T-cell (primary cell): ENCODE measurements at regions not wholly inside any gene's neighbourhood (a gene's known extent, or its start where the extent isn't known, plus 50 kb on each side); places are given as distances from the start of the nearest gene placed in this dataset.
"Not testable (repeated sequence)": the region's sequence is repeated elsewhere in the genome, so short reads cannot be mapped to it uniquely, and the experiment has no call there.

Experiments
- ATAC-seq, 4 experiments: fragments of 200-7000 bp in 3 of 4; fragments of 150-1000 bp in 1 of 4; cut with Tn5 transposase; replicated peaks in 1 of 4; 1 replicate in 3 of 4; 2 replicates in 1 of 4; pipeline ENCODE4 v1.10.0; 2021; ENCODE audit warnings: moderate library complexity in 3 of 4, mild to moderate bottlenecking in 2 of 4, moderate number of reproducible peaks in 1 of 4
- CTCF ChIA-PET, 2 donors: fragments of 300-600 bp; sonication (Branson Sonifier 250); formaldehyde crosslinking; loops; one replicate each; lab custom pipeline; 2022; ENCODE audit warnings: antibody characterized with exemption in 2 of 2; lab: Charles Lee
- POLR2A ChIA-PET, 2 donors: fragments of 300-600 bp; sonication (Branson Sonifier 250); formaldehyde crosslinking; loops; one replicate each; lab custom pipeline; 2022; ENCODE audit warnings: antibody characterized with exemption in 2 of 2; lab: Charles Lee
- DNase-seq, 35 experiments: peaks; one replicate each; pipeline versions ENCODE4 v3.0.0 to v3.0.0-alpha.2; 2013 to 2023
- H3K27ac ChIP-seq: one replicate; pipeline ENCODE4 v1.5.1; 2013; ENCODE audit warnings: low read length
- H3K27me3 ChIP-seq, 2 experiments: replicated peaks in 1 of 2; 1 replicate in 1 of 2; 2 replicates in 1 of 2; pipeline versions ENCODE4 v1.6.1 to v1.7.0; 2013; ENCODE audit warnings: low read length in 1 of 2, mixed read lengths in 1 of 2; ENCODE audit not compliant: control insufficient read depth in 2 of 2, insufficient read depth in 2 of 2; ENCODE audit errors: extremely low read depth in 1 of 2
- H3K36me3 ChIP-seq, 2 donors: 1 replicate in 1 of 2; 2 replicates in 1 of 2; pipeline versions ENCODE4 v1.6.1 to v1.7.0; 2013; ENCODE audit warnings: low read length in 1 of 2; ENCODE audit not compliant: control insufficient read depth in 2 of 2, insufficient read depth in 1 of 2; ENCODE audit errors: extremely low read depth in 1 of 2
- H3K4me1 ChIP-seq, 2 experiments: 1 replicate in 1 of 2; 2 replicates in 1 of 2; pipeline versions ENCODE4 v1.6.1 to v1.7.0; 2013; ENCODE audit warnings: low read length in 2 of 2, mixed read lengths in 1 of 2; ENCODE audit not compliant: insufficient read depth in 2 of 2, control insufficient read depth in 1 of 2; ENCODE audit errors: extremely low read depth in 1 of 2
- H3K4me3 ChIP-seq, 2 donors: 1 replicate in 1 of 2; 2 replicates in 1 of 2; pipeline versions ENCODE4 v1.5.1 to v1.7.0; 2013; ENCODE audit warnings: mild to moderate bottlenecking in 2 of 2, low read length in 1 of 2, moderate library complexity in 1 of 2; ENCODE audit not compliant: control insufficient read depth in 1 of 2; ENCODE audit errors: extremely low read depth in 1 of 2
- H3K9me3 ChIP-seq: 2 replicates; pipeline ENCODE4 v1.7.0; 2013
- H3K27ac Mint-ChIP-seq, 2 donors: one replicate each; pipeline ENCODE4 v1.8.0; 2020 to 2021; ENCODE audit warnings: mild to moderate bottlenecking in 2 of 2, mixed read lengths in 2 of 2
- H3K27me3 Mint-ChIP-seq, 2 donors: one replicate each; pipeline ENCODE4 v1.8.0; 2021 to 2022; ENCODE audit warnings: mixed read lengths in 2 of 2
- H3K36me3 Mint-ChIP-seq: one replicate; pipeline ENCODE4 v1.8.0; 2021; ENCODE audit warnings: mixed read lengths
- H3K4me1 Mint-ChIP-seq, 3 donors: one replicate each; pipeline ENCODE4 v1.8.0; 2020 to 2022; ENCODE audit warnings: mixed read lengths in 3 of 3, mild to moderate bottlenecking in 1 of 3
- H3K4me3 Mint-ChIP-seq, 3 donors: one replicate each; pipeline ENCODE4 v1.8.0; 2020 to 2022; ENCODE audit warnings: mild to moderate bottlenecking in 3 of 3, mixed read lengths in 3 of 3, moderate library complexity in 3 of 3
- H3K9me3 Mint-ChIP-seq, 3 donors: one replicate each; pipeline ENCODE4 v1.8.0; 2020 to 2022; ENCODE audit warnings: mixed read lengths in 3 of 3
- WGBS: methylation state at CpG from one replicate; pipeline ENCODE4 v1.1.5; 2013; ENCODE audit warnings: missing lambda C conversion rate; ENCODE audit not compliant: insufficient coverage; 5-methylcytosine and 5-hydroxymethylcytosine counted together

DNA sequence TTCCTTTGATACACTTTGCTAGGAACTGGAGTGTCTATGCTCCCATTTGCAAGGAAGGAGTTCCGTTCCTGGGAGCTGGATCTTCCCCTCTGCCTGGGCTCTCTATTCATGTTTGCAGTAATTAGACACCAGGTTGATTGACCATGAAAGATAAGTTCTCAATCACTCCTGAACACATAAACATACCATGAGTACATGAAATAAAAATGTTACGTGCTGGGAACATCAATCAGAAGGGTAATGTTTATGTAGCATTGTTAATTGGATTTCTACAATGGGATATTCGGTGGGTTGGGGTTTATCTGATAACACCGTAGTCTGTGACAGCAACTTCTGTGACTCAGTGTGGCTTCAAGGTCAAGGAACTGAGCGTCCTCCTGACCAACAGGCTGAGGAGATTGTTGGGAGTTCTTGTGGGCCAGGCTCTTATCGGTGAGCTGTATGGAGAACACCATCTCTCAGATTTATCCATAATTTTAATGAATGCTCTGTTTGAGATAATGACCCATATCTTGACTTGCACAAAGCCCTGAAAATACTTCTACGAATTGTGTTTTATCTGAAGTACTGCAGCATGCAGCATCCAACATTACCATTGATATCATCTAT is 136.4 kb downstream of the NPIPB5 start:
- no peaks in the 10 kb centered on the region for H3K4me1 ChIP-seq
- Mint-ChIP-seq H3K27me3 (peaks cover 4 to 7% of the 10 kb centered on the region in 2 donors), H3K9me3 (peaks cover 0 to 2% (median 0%) of the 10 kb centered on the region in 3 donors), H3K4me3 (no peak overlapping the region), H3K27ac (no peak overlapping the region), H3K36me3 (no peaks in the 10 kb centered on the region), H3K4me1 (no peaks in the 10 kb centered on the region)
- H3K27me3 ChIP-seq, result peaks cover 4 to 19% of the 10 kb centered on the region in 2 experiments
- ChIA-PET POLR2A (no interaction called here), CTCF (no interaction called here)
- ATAC-seq (no peak), DNase-seq (no peak)
- no peaks in the 10 kb centered on the region for H3K36me3 ChIP-seq
- WGBS, result 85% methylated on average over 6 of the region's 7 CpGs
- H3K9me3 ChIP-seq, result no peaks in the 10 kb centered on the region
- no peak overlapping the region for H3K27ac ChIP-seq
- no peak overlapping the region for H3K4me3 ChIP-seq

GRCh38 chr16:22648141-22648540 is 137.4 kb downstream of the NPIPB5 start:
- Histone ChIP-seq H3K4me3 (no peak overlapping the region), H3K9me3 (no peaks in the 10 kb centered on the region), H3K36me3 (no peaks in the 10 kb centered on the region), H3K4me1 (no peaks in the 10 kb centered on the region), H3K27ac (no peak overlapping the region), H3K27me3 (peaks cover 4 to 20% of the 10 kb centered on the region in 2 experiments)
- Mint-ChIP-seq H3K36me3 (no peaks in the 10 kb centered on the region), H3K4me1 (no peaks in the 10 kb centered on the region), H3K27ac (no peak overlapping the region), H3K4me3 (no peak overlapping the region), H3K27me3 (peaks cover 6 to 8% of the 10 kb centered on the region in 2 donors), H3K9me3 (peaks cover 0 to 2% (median 0%) of the 10 kb centered on the region in 3 donors)
- WGBS, result 73% methylated on average over 3 of the region's 4 CpGs
- ATAC-seq (no peak), DNase-seq (no peak)
- ChIA-PET POLR2A (no interaction called here), CTCF (no interaction called here)

DNA sequence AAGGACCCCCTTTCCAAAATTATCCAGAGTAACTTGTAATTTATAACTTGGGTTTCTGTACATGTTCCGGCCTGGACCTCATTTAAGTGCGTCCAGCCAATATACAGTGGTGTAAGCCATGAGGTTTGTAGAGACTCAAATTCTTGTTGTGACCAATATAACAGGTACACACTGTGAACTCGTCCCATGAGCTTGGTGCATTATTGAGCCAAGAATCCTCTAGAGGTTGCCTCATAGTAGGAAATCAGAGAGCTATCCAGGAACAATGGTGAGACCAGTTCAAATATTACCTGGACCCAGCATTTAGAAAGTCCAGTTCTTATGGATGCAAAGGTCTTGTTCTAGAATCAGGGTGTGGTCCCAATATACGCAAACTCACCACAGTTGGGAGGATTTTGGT is 138.2 kb downstream of the NPIPB5 start:
- POLR2A ChIA-PET, result no interaction called here
- H3K4me3 Mint-ChIP-seq, result no peak overlapping the region
- no peaks in the 10 kb centered on the region for H3K36me3 Mint-ChIP-seq
- H3K27me3 Mint-ChIP-seq, result peaks cover 12 to 14% of the 10 kb centered on the region in 2 donors
- DNase-seq, result no peak
- no peak for ATAC-seq
- Histone ChIP-seq H3K27ac (no peak overlapping the region), H3K4me1 (no peaks in the 10 kb centered on the region), H3K9me3 (no peaks in the 10 kb centered on the region), H3K4me3 (no peak overlapping the region), H3K27me3 (peaks cover 4 to 24% of the 10 kb centered on the region in 2 experiments), H3K36me3 (no peaks in the 10 kb centered on the region)
- peaks cover 0 to 2% (median 0%) of the 10 kb centered on the region in 3 donors for H3K9me3 Mint-ChIP-seq
- CTCF ChIA-PET, result no interaction called here
- no peak overlapping the region for H3K27ac Mint-ChIP-seq
- WGBS, result 98% methylated on average over 3 of the region's 4 CpGs
- H3K4me1 Mint-ChIP-seq, result no peaks in the 10 kb centered on the region

DNA sequence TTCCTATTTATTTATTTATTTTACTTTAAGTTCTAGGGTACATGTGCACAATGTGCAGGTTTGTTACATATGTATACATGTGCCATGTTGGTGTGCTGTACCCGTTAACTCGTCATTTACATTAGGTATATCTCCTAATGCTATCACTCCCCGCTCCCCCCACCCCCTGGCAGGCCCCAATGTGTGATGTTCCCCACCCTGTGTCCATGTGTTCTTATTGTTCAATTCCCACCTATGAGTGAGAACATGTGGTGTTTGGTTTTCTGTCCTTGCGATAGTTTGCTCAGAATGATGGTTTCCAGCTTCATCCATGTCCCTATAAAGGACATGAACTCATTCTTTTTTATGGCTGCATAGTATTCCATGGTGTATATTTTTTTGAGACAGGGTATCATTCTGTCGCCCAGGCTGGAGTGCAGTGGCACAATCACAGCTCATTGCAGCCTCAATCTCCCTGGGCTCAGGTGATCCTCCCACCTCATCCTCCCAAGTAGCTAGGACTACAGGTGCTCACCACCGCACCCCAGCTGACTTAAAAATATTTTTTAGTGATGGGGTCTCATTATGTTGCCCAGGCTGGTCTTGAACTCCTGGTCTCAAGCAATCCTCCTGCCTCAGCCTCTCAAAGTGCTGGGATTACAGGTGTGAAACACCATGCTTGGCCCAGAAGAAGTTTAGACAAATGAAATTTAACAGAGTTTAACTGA is 140.6 kb downstream of the NPIPB5 start:
- H3K4me3 Mint-ChIP-seq, H3K36me3 Mint-ChIP-seq, H3K36me3 ChIP-seq, H3K27ac Mint-ChIP-seq, H3K27ac ChIP-seq, H3K9me3 Mint-ChIP-seq, H3K4me1 ChIP-seq, POLR2A ChIA-PET, DNase-seq, ATAC-seq, H3K9me3 ChIP-seq, H3K4me1 Mint-ChIP-seq, CTCF ChIA-PET, H3K4me3 ChIP-seq: not testable (repeated sequence)
- WGBS, result 100% methylated on average over 1 of the region's 6 CpGs
- H3K27me3 ChIP-seq, result peaks cover 2 to 17% of the 10 kb centered on the region in 2 experiments
- peaks cover 18 to 23% of the 10 kb centered on the region in 2 donors for H3K27me3 Mint-ChIP-seq

DNA sequence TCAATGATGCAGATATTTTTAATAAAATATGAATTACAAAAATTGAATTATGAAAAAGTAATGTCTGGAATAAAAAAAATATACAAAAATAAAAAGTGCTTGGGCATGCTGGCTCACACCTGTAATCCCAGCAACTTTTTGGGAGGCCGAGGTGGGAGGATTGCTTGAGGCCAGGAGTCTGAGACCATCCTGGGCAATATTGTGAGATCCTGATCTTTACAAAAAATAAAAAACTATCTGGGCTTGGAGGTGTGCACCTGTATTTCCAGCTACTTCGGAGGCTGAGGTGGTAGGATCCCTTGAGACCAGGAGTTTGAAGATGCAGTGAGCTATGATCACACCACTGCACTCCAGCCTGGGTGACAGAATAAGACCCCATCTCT is 141.8 kb downstream of the NPIPB5 start:
- Histone ChIP-seq H3K27me3 (peaks cover 2 to 19% of the 10 kb centered on the region in 2 experiments), H3K9me3 (no peaks in the 10 kb centered on the region), H3K4me1 (no peaks in the 10 kb centered on the region), H3K36me3 (no peaks in the 10 kb centered on the region), H3K4me3 (no peak overlapping the region), H3K27ac (no peak overlapping the region)
- CTCF ChIA-PET, result no interaction called here
- H3K27me3 Mint-ChIP-seq, result peaks cover 18 to 25% of the 10 kb centered on the region in 2 donors
- ATAC-seq, result no peak
- POLR2A ChIA-PET, result no interaction called here
- H3K9me3 Mint-ChIP-seq, result peaks cover 0 to 2% (median 0%) of the 10 kb centered on the region in 3 donors
- no peak overlapping the region for H3K27ac Mint-ChIP-seq
- H3K36me3 Mint-ChIP-seq, result no peaks in the 10 kb centered on the region
- no peak overlapping the region for H3K4me3 Mint-ChIP-seq
- H3K4me1 Mint-ChIP-seq, result no peaks in the 10 kb centered on the region
- 100% methylated on average over 1 of the region's 2 CpGs for WGBS
- DNase-seq, result no peak

- no peaks in the 10 kb centered on the region for H3K4me1 Mint-ChIP-seq
- POLR2A ChIA-PET, result no interaction called here
- Histone ChIP-seq H3K27me3 (peaks cover 0 to 19% of the 10 kb centered on the region in 2 experiments), H3K4me3 (no peak overlapping the region), H3K4me1 (no peaks in the 10 kb centered on the region), H3K27ac (no peak overlapping the region), H3K9me3 (no peaks in the 10 kb centered on the region), H3K36me3 (no peaks in the 10 kb centered on the region)
- no peak overlapping the region for H3K4me3 Mint-ChIP-seq
- 90% methylated on average over 2 of the region's 6 CpGs for WGBS
- H3K27ac Mint-ChIP-seq, result no peak overlapping the region
- no peaks in the 10 kb centered on the region for H3K36me3 Mint-ChIP-seq
- ATAC-seq, result no peak
- CTCF ChIA-PET, result no interaction called here
- DNase-seq, result no peak
- peaks cover 0 to 2% (median 0%) of the 10 kb centered on the region in 3 donors for H3K9me3 Mint-ChIP-seq
- H3K27me3 Mint-ChIP-seq, result peaks cover 18 to 25% of the 10 kb centered on the region in 2 donors
Observed at GRCh38 chr16:22653876-22654275, 143.2 kb downstream of the NPIPB5 start.
